NCI-H2196 (cell line): ENCODE measurements at regions not wholly inside any gene's neighbourhood (a gene's known extent, or its start where the extent isn't known, plus 50 kb on each side); places are given as distances from the start of the nearest gene placed in this dataset.
"Not testable (repeated sequence)": the region's sequence is repeated elsewhere in the genome, so short reads cannot be mapped to it uniquely, and the experiment has no call there.

Source experiments
- DNase-seq: peaks from one replicate; lab custom pipeline; 2025; ENCODE audit not compliant: unreplicated experiment; lab: John Stamatoyannopoulos, UW

DNA sequence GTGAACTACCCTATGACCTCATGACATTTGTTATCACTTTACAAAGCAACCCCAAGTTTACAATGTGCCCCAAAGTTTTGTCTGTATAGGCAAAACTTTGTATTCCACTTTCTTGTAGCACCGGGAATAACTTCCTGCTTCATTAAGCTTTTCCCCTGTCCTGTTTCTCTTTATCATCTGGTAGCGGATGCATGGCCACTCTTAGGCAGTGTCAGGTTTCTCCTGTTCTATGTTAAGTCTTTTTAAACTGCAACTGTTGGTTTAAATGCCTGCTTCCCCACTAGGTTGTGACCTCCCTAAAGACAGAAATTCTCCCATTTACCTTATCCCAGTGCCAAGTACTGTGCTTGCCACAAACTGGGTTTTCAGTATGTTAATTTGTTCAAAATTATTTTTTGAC is 433.6 kb upstream of the DPH6 start:
- DNase-seq: no peak

DNA sequence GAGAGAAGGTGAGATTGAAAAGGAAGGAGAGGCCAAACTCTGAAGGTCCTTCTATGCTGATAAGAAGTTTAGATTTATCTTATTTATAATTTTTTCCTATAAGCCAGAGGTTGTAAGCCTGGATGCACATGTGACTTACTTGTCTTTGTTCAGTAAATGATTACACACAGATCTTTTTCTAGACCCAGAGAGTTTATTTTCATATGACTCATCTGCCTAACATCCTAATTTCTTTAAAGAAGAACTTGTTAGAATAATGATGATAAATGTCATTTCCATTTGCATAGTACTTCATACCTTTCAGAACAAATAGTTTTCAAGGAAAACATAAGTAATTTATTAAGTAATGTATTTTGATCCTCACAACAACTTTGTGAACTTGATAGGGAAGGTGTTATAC is 434.8 kb upstream of the DPH6 start:
- DNase-seq: no peak

DNA sequence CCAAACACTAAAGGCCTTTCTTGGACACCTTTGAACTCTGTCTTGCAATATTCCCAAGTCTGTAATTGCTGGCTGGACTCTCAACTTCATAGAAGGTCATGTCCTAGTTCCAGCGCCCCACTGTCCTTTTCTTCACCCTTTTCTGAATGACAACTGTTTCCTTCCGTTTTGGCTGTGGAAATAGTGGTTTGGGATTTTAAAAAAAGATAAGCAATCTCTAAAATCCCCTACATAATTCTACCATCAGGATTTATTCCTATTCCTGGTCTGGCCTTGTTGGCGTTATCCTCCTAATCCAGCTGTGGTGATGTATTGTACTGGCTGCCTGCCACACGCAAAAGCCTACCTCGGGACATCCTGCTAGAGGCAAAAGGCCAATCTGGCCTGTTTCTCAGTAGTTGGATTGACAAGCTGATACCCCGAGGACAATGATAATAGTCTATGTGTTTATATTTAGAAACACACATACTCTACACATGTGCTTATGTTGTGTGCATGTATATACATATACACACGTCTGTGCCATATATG is 440.3 kb upstream of the DPH6 start:
- DNase-seq: no peak

DNA sequence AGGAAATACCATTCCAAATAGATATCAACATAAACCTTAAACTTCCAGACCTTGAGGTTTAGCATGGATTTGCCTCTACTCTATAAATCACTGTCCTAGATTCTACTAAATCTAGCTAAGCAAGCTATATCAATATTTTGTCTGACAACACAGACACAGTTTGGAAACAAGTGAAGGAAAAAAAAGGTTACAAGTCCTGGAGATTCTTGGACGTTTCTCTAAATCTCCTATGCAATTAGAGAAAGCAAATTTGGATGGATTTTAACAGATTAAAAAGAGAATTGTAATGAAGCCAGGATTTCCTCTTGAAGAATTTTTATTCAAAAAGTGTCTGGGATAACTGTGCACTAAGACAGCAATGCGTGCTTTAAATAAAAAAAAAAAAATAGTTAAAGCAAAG is 441.1 kb upstream of the DPH6 start:
- no peak for DNase-seq

DNA sequence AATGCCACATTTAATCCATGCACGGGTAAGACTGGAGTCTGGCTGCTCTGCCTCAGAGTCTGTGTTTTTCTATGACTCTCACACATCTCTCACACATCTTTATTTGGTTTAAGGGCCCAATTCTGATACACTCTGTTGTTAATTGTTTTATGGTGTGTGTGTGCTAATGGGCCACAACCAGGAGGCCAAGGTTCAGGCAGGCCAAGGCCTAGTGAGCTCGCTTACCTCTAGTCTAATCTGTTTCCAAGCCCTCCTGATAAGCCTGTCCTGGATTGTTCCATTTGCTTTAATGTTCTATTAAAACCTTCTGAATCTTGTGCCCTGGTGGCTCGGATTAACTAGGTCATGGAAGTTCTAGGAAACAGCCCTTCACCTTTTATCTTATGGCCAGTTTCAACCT is 445.4 kb upstream of the DPH6 start:
- DNase-seq: no peak

DNA sequence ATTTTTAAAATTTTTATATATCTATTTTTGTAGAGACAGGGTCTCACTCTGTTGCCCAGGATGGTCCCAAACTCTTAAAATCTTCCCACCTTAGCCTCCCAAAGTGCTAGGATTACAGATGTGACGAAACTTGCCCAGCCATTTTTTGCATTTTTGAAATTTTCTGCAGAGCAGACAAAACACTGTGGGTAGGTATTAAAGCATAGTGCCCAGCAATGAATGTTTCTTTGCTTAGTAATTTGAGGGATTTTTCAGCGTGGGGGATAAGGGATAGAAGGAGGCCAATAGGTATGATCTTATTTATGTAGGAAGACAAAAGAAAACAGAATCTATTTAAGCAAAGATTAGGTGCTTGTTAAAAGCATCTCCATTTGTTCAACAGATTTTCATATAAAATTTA is 446.8 kb upstream of the DPH6 start:
- no peak for DNase-seq

DNA sequence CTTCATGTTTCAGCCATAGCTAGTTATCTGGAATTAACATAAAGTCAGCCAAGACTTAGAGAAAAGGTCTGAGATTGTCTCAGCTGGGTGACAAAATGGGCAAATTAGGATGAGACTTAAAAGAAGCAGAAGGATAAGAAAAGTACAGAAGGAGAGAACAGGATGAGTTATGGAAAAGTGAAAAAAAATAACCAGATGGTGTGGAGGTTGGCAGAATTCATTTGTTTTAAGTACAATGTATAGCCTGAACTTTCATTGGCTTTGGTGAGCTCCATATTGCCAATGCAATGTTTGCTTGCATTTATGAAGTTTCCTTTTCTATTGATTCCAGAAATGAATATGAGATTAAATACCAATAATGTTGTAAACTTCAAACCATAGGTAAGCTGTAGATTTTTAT is 447.2 kb upstream of the DPH6 start:
- no peak for DNase-seq

DNA sequence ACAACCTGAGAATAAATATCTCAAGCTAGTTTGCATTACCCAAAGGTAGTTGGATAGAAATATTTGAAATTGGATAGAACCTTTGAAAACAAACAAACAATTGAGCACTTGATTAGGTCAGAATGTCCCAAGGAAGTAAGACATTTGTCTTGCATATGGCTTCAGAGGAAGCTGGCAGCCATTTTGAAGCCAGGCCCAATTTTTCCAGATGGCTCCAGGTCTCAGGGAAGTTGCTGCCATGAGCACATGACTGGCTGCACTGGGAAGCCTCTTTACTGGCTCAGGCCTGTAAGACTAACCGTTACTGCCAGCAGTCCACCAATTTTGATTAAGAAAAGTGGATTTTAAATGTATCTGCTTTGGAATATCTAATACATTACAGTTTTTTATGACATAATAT is 448.9 kb upstream of the DPH6 start:
- no peak for DNase-seq

DNA sequence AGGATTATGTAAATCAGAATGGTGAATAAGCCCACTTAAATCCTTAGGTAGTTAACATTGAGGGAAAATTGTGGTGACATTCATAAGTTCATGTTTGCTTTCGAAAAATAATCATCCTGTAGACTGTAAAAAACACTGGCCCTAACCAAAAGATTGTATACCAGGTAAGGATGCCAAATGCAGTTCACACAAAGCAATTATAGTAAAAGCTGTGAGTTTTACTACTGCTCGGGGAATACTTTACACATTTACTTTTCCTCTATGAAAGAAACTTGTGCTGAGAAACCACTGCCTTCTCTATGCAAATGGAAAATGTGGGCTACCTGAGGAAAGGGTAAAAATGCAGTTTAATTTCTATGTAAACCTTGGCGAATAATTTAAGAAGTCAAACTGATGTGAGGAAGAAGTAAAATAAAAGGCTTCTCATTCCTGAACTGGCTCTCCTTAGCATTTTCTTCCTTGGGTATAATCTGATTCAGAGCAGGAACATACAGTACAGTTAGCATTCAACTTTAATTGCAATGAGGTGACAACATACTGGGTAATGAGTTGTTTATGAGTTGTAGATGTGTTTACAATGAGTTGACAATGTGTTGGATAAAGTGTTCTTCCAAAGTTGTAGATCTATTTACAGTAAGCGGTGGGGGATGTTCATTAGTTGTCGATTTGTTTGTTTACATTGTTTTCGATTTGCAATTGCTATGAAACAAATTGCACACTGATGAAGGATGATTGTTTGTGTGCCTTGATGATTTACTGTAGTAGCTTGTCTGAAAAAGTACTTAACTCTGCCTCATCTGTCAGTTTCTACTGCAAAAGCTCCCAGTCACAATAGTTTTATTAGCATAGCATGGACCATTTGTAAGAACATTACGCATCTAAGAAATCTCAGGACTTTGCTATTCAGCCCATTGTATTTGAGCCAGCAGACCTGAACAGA is 453.0 kb upstream of the DPH6 start:
- no peak for DNase-seq

DNA sequence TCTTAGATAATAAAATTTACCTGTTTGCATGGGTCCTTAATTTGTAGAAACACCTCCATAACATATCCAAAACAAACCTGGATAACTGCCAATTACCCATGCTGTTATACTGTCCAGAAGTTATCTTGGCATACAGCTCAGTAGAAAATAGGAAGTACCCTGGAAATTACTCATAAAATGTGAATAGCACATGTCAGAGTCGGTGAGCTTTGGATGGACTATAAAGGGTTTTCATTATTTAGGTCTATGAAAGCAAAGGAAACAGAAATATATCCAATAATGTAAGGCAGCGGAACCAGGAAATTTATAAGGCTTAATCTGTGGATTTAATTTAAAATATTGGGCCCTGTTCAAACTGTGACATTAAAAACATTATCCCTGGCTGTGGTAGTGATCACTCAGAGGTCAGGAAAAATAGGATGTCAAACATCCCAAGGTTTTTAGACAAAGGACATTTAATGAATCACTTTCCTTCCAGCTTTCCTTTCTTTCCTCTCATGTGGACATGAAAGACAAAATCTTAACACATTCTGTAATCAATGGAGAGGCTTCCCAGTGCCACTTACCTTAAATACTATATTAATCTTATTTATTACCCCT is 459.0 kb upstream of the DPH6 start:
- no peak for DNase-seq

DNA sequence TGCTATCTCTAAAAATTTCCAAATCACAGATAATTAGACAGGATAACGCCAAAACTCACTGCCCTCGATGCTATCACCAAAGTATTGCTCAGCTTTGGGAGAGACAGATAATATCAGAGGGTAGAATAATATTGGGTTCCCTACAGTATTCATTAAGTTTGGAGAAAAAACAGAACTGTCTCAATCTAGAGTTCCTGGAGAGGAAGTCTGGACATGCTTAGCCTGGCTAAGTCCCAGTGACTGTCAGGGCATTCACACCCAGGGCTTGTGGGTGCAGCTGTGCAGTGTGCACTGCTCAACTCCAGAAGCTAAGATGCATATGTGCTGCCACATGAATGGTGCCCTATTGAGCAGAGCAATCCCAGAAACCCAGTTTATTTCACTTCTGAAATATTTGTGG is 459.6 kb upstream of the DPH6 start:
- DNase-seq: no peak

DNA sequence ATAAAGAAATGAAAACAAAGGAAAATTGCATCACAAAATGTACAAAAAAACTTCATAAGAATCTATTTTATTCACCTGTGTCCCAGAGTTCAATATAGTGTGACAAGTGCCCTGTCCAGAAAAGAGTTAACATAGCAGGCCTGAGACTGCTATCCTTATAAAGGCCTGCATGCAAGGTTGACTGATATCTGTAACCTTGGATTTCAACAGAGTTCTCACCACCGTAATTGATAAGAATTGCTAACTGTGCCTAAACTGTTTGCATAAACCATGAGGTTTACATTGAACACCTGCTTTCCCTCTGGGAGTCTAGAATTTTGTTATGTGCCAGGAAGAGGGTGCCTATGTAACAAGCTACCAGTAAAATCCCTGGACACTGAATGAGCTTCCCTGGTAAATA is 461.7 kb upstream of the DPH6 start:
- no peak for DNase-seq

DNA sequence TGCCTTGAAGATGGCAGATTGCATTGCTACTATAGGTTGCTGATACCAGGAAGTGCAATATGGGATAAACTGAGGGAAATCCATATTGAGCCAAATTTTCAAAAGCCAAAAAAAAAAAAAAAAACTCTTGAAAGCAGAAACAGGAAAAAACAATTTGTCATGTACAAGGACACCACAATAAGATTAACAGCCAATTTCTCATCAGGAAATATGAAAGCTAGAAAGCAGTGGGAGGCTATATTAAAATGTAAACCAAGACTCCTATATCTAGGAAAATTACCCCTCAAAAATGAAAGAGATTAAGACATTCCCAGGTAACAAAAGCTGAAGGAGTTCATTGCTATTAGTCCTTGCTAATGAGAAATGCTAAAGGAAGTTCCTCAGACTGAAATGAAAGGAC is 462.8 kb upstream of the DPH6 start:
- DNase-seq: no peak

DNA sequence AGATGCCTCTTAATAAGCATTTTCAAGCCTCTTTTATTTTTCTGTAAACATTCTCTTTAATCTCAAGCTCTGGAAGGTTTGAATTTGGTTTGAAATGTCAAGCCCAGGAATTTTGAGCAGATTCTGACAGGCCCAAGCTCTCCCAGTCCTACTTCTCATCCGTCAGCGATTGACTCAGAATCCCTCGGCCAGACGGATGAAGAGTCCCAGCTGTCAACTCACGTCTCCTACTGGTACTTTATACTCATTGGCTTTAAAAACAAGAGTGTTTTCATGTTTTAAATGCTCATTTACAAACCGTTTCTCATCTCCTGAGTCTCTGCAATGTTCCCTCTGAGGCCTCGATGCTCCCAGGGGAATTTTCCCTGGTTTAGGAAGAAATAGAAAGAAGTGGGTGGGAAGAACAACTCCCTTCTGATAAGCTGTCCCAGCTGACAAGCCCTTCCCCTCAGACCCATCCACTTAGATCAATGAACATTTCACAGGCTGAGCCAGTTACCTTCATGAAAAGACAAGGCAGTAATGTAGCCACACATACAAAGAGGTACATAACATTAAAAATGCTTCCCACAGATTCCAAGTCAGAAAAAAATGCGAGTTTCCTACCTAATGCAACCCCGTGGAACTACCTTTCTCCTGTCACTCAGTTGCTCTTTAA is 478.2 kb upstream of the DPH6 start:
- no peak for DNase-seq

DNA sequence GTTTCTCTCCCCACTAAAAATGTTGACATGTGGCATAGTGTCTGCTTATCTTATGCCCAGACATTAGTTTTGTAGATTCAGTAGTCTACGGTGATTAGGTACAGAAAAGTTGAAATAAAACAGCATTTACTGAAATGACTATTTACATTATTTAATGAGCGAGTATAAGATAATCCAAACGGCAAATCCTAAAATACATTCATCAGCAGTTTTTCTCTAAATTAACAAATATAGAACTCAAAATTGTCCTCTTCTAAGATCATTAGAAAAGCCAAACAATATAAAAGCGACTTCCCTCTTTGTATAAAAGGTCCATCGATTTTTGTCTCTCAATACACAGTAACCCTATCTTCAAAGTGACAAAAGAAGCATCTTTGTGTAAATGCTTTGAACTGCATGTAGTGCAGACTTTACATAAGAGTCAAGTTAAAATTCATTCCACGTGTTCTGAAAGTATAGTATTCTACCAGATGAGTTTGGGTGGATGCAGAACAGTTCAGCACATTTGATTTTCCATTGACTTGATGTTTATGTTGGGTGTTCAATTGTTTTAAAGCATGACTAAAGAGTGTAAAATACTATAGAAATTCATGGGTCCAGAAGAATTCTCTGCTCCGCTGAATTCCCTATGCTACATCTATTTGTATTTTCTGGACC is 480.8 kb upstream of the DPH6 start:
- DNase-seq: no peak

DNA sequence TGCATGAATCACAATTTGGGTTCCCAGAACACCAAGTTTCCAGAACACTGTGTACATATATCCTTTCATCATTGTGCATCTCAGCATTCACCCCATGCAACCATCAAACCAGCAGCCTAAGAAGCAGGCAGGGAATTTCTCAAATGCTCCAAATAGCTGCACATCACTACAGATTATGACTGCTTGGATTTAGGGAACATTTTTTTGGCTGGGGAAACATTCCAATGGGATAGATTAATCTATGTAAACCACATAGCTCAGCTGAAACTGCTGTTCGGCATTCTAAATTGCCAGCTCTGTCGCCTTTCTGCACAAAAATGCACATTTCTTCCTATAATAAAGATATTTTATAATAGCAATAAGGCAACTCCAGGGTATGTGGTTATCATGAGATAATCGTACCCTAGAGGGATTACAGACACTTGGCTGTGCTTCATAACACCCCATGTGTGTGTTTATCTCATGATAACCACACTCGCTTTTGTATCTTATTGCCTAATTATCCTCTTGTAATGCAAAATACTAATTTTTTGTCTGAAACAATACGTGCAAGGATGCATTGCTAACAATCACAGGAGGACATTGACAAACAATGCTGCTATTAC is 483.7 kb upstream of the DPH6 start:
- DNase-seq: no peak

DNA sequence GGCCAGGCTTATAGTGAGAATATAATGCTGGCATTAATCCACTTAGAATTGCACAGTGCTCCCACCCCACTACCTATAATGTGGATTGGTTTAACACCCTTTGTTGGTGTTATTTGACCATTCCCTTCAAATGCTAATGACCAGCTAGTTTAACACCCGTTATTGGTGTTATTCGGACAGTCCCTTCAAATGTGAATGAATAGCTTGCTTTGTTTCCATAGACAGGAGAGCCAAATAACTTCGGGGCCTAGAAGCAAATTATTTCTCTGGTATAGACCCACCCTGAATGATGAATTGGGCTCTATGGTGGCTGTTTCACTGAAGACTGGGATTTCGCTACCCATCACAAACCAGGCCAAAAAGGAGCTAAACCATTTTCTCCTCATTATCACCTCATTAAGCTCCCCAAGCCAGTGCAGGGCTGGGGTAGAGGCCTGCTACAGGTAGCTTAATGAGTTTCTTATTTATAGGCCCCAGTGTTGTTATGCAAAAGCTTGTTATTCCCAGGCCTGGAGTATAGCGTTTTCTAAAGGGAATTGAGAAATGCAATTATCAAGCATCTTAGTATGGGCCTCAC is 494.1 kb upstream of the DPH6 start:
- no peak for DNase-seq

DNA sequence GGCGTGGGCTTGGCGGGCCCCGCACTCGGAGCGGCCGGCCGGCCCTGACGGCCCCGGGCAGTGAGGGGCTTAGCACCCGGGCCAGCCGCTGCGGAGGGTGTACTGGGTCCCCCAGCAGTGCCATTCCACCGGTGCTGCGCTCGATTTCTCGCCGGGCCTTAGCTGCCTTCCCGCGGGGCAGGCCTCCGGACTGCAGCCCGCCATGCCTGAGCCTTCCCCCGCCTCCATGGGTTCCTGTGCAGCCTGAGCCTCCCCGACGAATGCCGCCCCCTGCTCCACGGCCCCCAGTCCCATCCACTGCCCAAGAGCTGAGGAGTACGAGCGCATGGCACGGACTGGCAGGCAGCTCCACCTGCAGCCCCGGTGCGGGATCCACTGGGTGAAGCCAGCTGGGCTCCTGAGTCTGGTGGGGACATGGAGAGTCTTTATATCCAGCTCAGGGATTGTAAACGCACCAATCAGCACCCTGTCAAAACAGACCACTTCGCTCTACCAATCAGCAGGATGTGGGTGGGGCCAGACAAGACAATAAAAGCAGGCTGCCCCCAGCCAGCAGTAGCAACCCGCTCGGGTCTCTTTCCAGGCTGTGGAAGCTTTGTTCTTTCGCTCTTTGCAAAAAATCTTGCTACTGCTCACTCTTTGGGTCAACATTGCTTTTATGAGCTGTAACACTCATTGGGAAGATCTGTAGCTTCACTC is 501.2 kb upstream of the DPH6 start:
- DNase-seq: not testable (repeated sequence)

DNA sequence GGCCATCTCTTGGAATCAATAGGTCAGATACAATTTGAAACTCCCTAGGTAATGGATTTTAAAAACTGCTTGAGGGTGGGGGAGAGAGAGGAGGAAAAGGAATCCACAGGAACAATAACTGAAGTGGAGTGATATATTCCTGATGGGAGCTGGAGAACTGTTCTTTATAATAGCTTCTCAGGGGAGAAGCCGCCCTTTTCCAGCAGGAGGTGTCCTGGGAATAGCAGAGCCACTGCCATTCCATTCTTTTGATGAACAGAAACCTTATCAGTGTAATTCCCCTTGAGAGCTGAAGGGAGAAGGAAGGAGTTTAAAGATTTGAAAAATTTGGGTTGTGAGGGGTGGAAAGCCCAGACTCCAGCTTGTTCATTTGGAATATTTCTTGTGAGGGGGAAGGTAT is 504.9 kb upstream of the DPH6 start:
- DNase-seq: no peak

DNA sequence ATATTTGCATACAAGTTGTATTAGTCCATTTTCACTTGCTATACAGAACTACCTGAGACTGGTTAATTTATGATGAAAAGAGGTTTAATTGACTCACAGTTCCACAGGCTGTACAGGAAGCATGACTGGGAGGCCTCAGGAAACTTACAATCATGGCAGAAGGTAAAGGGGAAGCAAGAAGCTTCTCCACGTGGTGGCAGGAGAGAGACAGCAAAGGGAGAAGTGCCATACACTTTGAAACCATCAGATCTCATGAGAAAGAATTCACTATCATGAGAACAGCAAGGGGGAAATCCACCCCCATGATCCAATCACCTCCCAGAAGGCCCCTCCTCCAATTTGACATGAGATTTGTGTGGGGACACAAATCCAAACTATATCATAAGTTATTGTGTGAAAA is 506.7 kb upstream of the DPH6 start:
- DNase-seq: not testable (repeated sequence)
